ENCODE measurements at regions not wholly inside any gene's neighbourhood (a gene's known extent, or its start where the extent isn't known, plus 50 kb on each side); places are given as distances from the start of the nearest gene placed in this dataset.

DNA sequence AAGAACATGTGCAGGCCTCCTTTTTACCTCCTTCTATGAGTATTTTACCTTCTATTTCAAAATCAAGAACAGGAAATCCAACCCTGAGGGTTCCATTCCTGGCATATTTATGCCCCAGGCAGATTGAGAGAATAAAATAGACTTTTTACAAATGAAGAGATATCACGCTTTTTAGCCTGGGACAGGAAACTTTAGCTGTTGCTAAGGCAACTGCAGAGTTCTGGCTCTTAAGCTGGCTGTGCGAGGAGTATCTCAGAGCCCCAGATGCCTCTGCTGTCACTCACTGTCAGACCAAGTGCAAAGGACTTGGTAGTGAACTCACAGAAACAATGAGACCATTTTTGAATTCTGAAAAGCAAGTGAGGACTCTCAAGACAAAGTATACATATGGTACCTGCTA is 69.5 kb upstream of the HSPB3 start:
- peak; percentile 57 for FAIRE-seq
- H3K4me3 ChIP-seq, result no peak overlapping the region
- peak; percentile 60 for ATAC-seq
- peaks cover 36% of the 10 kb centered on the region for H3K36me3 ChIP-seq (ENCODE audit: control insufficient read depth, insufficient read depth, low read length)
- no peaks in the 10 kb centered on the region for H3K9me3 ChIP-seq (replicated peaks; ENCODE audit: control insufficient read depth, insufficient read depth, low read depth, low read length)
- H3K79me2 ChIP-seq (ENCODE audit: control insufficient read depth, insufficient read depth, low read length), result peaks cover 63% of the 10 kb centered on the region
- peak overlapping the region; percentile 17; the same call in 1 of the 2 replicates for H3K4me2 ChIP-seq (ENCODE audit: insufficient read depth, low read length)
- H3K9me1 ChIP-seq (ENCODE audit: control insufficient read depth, insufficient read depth, low read length), result no peaks in the 10 kb centered on the region
- whole genome bisulfite sequencing (ENCODE audit: insufficient coverage, low coverage, missing lambda C conversion rate), result 57% methylated on average over 2 of the region's 2 CpGs
- H3K4me1 ChIP-seq (replicated peaks in 1 of 2; ENCODE audit: control insufficient read depth in 2 of 2, insufficient read depth in 2 of 2, low read length in 2 of 2), result peaks cover 0 to 51% of the 10 kb centered on the region in 2 experiments; a peak in 4 of 5 replicates
- H2AFZ ChIP-seq (ENCODE audit: low read depth, low read length), result peak overlapping the region; percentile 2; the same call in 1 of the 2 replicates
- no peaks in the 10 kb centered on the region for H3K27me3 ChIP-seq (ENCODE audit: control insufficient read depth in 2 of 2, insufficient read depth in 2 of 2, low read length in 2 of 2)
- DNase-seq (ENCODE audit: extremely low read depth in 1 of 4, low spot score in 3 of 4), result peak in 2 of 4 experiments; percentile 30 to 57
- no peaks in the 10 kb centered on the region for H4K20me1 ChIP-seq (replicated peaks; ENCODE audit: control insufficient read depth, insufficient read depth, low read length)
- intact Hi-C loops (cut with micrococcal nuclease), result no loop called here
- peak overlapping the region in 1 of 2 experiments; percentile 15; a peak in 1 of 4 replicates for H3K9ac ChIP-seq (ENCODE audit: insufficient read depth in 1 of 2, low read depth in 2 of 2, low read length in 2 of 2)
- ChIA-PET POLR2A (interaction anchor here (0.9 kb wide), 2 partner anchors 63 to 76 kb away, joined by 4 read pairs; partner anchors contain the start of gene ARL15), CTCF (ENCODE audit: low intra/inter-chr PET ratio) (no interaction called here)
- BruUV-seq (replicated peaks), result no TSS peak
- peak overlapping the region; percentile 53; the same call in 1 of the 3 replicates for H3K27ac ChIP-seq (ENCODE audit: extremely low read depth, low read depth, low read length)
- TF ChIP-seq, protein P1, sequence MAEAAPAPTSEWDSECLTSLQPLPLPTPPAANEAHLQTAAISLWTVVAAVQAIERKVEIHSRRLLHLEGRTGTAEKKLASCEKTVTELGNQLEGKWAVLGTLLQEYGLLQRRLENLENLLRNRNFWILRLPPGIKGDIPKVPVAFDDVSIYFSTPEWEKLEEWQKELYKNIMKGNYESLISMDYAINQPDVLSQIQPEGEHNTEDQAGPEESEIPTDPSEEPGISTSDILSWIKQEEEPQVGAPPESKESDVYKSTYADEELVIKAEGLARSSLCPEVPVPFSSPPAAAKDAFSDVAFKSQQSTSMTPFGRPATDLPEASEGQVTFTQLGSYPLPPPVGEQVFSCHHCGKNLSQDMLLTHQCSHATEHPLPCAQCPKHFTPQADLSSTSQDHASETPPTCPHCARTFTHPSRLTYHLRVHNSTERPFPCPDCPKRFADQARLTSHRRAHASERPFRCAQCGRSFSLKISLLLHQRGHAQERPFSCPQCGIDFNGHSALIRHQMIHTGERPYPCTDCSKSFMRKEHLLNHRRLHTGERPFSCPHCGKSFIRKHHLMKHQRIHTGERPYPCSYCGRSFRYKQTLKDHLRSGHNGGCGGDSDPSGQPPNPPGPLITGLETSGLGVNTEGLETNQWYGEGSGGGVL (CRISPR knock-in tag; IDR thresholded peaks at IDR 0.05), result no peak
- TF ChIP-seq CBFA2T3 (IDR thresholded peaks at IDR 0.05) (0 out of 2 replicates have a peak, but pooled peaks have one; percentile 6), TAL1 (IDR thresholded peaks at IDR 0.05) (peak; percentile 17; the same call in 1 of the 2 replicates), RFX1 (IDR thresholded peaks at IDR 0.05) (peak; percentile 88), MYNN (IDR thresholded peaks at IDR 0.05) (peak; percentile 97), MYNN (CRISPR knock-in tag; IDR thresholded peaks at IDR 0.05) (no peak), MXI1 (IDR thresholded peaks at IDR 0.05; ENCODE audit: low read depth, low read length) (peak; percentile 65; the same call in 1 of the 2 replicates), NFYB (IDR thresholded peaks at IDR 0.05; ENCODE audit: extremely low read depth, insufficient read length) (no peak), ZFPM2 (CRISPR knock-in tag; IDR thresholded peaks at IDR 0.05) (no peak), MEIS2 (IDR thresholded peaks at IDR 0.05; ENCODE audit: partially characterized antibody) (peak; percentile 85), TCF3 (CRISPR knock-in tag; IDR thresholded peaks at IDR 0.05) (peak; percentile 44; the same call in 1 of the 2 replicates)
- TF ChIP-seq, protein P2, sequence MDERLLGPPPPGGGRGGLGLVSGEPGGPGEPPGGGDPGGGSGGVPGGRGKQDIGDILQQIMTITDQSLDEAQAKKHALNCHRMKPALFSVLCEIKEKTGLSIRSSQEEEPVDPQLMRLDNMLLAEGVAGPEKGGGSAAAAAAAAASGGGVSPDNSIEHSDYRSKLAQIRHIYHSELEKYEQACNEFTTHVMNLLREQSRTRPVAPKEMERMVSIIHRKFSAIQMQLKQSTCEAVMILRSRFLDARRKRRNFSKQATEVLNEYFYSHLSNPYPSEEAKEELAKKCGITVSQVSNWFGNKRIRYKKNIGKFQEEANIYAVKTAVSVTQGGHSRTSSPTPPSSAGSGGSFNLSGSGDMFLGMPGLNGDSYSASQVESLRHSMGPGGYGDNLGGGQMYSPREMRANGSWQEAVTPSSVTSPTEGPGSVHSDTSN (CRISPR knock-in tag; IDR thresholded peaks at IDR 0.05; ENCODE audit: low read depth), result no peak
- TF ChIP-seq, protein P2 (tag; conservative IDR thresholded peaks at IDR 0.05; ENCODE audit: low read depth), result peak; percentile 75
- TF ChIP-seq, protein P3, sequence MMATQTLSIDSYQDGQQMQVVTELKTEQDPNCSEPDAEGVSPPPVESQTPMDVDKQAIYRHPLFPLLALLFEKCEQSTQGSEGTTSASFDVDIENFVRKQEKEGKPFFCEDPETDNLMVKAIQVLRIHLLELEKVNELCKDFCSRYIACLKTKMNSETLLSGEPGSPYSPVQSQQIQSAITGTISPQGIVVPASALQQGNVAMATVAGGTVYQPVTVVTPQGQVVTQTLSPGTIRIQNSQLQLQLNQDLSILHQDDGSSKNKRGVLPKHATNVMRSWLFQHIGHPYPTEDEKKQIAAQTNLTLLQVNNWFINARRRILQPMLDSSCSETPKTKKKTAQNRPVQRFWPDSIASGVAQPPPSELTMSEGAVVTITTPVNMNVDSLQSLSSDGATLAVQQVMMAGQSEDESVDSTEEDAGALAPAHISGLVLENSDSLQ (IDR thresholded peaks at IDR 0.05), result peak; percentile 93
- in situ Hi-C loops (cut with MboI), result no loop called here
